Esophagus muscularis mucosa (tissue), 3 donors: ENCODE measurements at regions not wholly inside any gene's neighbourhood (a gene's known extent, or its start where the extent isn't known, plus 50 kb on each side); places are given as distances from the start of the nearest gene placed in this dataset.

Experiments
- POLR2A ChIP-seq: fragments of 450-650 bp; IDR thresholded peaks from one replicate; pipeline ENCODE4 v1.6.1; 2017; ENCODE audit warnings: antibody characterized with exemption, moderate library complexity, mild to moderate bottlenecking, low read depth
- TF ChIP-seq, protein P1 (sequence below), 3 experiments: fragments of 200-600 bp in 2 of 3; fragments of 450-650 bp in 1 of 3; sonication (generic) in 2 of 3; IDR thresholded peaks; one replicate each; pipeline ENCODE4 v1.5.1; 2017 to 2019; ENCODE audit warnings: antibody characterized with exemption in 3 of 3, mild to moderate bottlenecking in 2 of 3, moderate library complexity in 1 of 3

DNA sequence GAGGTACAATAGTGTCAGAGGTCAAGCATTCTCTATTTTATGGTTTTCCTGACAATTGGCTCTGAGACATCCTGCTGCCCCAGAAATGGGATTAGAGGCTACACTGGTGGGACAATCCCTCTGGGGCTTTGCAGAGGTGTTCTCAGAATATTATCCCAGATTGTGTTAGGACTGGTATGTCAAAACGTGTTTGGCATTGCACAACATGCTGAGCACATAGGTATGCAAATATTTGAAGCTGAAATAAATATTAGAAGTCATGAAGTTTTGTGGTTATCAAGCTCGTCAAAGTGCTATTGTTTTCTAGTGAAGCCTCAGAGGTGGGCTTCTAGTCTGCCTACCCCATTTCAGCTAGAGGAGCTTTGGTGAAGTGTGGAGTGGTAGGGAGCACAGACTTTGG, 304.4 kb downstream of the MAN2A1 start:
- no peak for TF ChIP-seq POLR2A
- TF ChIP-seq, protein P1, sequence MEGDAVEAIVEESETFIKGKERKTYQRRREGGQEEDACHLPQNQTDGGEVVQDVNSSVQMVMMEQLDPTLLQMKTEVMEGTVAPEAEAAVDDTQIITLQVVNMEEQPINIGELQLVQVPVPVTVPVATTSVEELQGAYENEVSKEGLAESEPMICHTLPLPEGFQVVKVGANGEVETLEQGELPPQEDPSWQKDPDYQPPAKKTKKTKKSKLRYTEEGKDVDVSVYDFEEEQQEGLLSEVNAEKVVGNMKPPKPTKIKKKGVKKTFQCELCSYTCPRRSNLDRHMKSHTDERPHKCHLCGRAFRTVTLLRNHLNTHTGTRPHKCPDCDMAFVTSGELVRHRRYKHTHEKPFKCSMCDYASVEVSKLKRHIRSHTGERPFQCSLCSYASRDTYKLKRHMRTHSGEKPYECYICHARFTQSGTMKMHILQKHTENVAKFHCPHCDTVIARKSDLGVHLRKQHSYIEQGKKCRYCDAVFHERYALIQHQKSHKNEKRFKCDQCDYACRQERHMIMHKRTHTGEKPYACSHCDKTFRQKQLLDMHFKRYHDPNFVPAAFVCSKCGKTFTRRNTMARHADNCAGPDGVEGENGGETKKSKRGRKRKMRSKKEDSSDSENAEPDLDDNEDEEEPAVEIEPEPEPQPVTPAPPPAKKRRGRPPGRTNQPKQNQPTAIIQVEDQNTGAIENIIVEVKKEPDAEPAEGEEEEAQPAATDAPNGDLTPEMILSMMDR (IDR thresholded peaks at IDR 0.05): no peak
